GM21447 (cell line): ENCODE measurements at regions not wholly inside any gene's neighbourhood (a gene's known extent, or its start where the extent isn't known, plus 50 kb on each side); places are given as distances from the start of the nearest gene placed in this dataset.

ENCODE experiments used
- ATAC-seq: cut with Tn5 transposase; IDR thresholded peaks from one replicate; pipeline ENCODE4 v1.9.1; 2021; ENCODE audit not compliant: unreplicated experiment

DNA sequence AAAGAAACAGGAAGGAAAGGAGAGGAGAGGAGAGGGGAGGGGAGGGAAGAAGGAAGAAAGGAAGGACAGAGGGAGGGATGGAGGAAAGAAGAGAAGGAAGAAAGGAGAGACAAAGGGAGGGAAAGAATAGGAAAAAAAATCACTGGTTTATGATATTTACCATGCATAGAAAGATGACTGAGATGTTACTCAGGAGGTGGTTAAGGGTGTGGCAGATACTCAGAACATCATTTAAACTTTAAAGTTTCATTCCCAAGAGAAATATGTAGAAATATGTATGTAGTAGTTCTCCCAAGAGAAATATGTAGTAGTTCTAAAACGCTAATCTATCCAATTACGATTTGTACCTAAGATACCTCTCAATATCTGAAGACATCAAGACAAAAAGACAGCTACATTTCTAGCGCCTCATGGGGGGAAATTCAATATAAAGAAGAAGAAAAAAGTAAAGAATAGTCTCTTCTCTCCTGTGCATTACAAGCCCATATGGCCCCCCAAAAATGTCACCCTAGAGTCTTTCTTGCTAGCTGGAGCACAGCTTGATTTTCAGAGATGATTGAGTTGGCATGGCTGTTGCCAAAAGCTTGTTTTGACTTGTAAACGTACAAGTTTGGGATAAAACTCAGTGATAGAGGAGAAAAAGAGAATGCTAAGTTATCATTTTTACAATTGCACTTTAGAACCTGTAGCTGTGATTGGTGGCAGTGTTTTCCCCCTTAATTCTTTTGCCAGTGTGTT is 539.2 kb downstream of the CDH26 start:
- no peak for ATAC-seq

GRCh38 chr20:60500038-60500701 is 541.9 kb downstream of the CDH26 start:
- no peak for ATAC-seq

DNA sequence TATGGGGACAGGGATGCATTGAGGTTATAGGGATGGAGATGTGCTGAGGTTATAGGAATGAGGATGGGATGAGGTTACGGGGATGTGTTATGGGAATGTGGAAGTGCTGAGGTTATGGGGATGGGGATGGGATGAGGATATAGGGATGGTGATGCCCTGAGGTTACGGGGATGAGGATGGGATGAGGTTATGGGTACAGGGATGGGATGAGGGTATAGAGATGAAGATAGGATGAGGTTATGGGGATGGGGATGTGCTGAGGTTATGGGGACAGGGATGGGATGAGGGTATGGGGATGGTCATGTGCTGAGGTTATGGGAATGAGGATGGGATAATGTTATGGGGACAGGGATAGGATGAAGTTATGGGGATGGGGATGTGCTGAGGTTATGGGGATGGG is 542.8 kb downstream of the CDH26 start:
- no peak for ATAC-seq

DNA sequence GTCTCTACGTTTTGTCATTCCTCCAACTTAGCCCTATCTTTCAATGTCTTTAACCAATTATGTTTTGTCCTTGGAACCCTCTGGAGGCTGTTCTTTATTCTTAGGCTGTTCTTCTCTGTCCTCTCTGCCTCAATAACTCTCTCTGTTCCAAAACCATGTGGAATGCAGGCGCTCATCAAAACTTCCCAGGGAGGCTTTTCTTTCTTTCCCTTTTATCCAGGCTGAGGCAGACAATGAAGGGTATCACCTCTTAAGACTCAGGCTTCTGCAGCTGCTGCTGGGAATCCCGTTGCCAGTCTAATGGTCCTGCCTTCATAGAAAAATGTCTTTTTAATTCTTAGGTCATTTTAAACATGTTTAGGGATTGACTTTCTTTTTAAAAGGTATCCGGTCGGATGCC is 544.7 kb downstream of the CDH26 start:
- no peak for ATAC-seq

GRCh38 chr20:60505423-60505822 is 547.2 kb downstream of the CDH26 start:
- no peak for ATAC-seq

- ATAC-seq = no peak
Measured at GRCh38 chr20:60506061-60506460, 547.8 kb downstream of the CDH26 start.

DNA sequence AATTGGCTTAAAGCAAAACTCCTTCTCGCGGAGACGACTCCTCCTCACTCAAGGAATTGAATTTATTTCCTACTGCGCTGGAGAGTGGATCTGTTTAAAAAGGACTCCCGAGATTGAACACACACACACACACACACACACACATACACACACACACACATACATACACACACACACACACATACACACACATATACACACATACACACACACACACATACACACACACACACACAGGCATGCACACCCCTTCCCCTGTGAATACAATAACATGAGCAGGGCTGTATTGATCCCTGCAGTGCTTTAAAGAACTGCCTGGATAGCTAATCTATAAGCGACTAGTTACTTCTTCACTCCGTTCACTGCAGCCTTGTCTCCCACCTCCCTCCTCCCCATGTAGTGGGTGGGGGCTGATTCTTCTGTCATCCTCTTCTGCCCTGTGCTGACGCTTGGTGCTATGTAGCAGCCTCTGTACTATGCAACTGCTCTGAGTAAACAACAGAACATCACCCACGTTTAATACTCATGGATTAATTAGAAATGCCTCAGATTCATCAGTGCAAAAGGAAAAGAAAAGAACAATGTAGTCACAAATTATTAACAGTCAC is 549.0 kb downstream of the CDH26 start:
- no peak for ATAC-seq

DNA sequence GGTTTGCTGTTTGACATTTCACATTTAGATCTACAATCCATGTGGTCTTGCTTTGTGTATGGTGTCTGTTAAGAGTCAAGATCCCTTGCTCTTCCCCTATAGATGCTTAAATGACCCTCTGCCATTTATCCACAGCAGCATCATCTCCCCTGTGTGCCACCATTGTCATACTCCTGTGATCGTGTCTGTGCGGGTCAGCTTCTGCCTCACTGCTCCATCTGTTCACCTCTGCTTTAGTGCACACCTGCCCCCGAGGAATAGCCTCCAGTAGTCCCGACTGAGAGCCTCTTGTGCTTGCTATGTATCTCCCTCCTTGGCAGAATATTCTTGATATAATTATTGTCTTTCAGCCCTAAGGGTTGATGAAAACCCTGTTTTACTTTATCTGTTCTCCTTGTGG is 551.2 kb downstream of the CDH26 start:
- no peak for ATAC-seq

DNA sequence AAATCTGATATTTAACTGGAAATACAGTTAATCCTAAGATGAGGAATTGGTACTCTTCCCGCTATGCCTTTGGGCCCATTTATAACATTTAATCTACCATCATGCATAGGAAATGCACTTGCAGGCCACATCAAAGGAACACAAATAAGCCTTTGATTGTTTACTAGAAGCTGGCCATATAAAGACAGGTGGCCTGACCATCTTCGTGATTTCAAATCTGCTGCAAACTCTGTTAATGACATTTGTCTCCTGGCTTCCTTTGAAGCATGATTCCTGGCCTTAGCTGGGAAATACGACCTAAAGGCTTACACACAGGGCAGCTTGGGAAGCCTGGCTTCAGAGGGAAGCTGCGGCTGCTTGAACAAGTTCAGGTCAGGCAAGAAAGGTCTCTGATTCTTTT is 552.1 kb downstream of the CDH26 start:
- no peak for ATAC-seq

GRCh38 chr20:60512443-60512842 is 554.2 kb downstream of the CDH26 start:
- ATAC-seq = no peak

DNA sequence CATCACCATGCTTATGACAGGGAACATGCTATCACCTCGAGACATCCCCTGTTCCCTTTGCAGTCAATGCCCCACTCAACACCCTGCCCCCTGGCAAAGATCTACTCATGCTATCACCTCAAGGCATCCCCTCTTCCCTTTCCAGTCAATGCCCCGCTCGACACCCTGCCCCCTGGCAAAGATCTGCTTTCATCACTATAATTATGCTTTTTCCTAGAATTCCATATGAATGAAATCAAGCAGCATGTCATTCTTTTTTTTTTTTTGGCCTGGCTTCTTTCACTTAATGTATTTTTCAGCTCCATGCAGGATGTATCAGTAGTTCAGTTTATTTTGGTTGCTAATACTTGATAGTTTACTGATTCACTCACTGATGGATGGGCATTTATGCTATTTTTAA is 554.9 kb downstream of the CDH26 start:
- no peak for ATAC-seq

GRCh38 chr20:60516442-60516841 is 558.2 kb downstream of the CDH26 start:
- ATAC-seq = no peak

- ATAC-seq = no peak
Measured at GRCh38 chr20:60518022-60518421, 559.8 kb downstream of the CDH26 start.

DNA sequence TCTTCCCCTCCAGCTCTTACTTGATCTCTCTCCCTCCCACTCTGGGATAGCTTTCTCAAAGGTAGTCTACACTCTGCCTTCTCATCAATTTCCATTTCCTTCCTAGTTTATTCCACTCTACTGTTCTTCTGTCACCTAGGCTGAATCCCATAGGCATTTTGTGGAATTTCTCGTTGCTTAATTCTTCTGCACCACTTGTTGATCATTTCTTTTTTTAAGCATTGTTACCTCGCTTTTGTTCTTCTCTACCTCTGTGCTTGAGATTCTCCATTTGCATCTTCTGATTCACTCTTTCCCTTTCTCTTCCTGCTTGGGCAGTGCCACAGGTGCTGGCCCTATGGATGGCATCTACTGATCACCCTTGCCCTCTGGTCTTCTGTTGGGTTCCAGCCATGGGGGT is 567.2 kb downstream of the CDH26 start:
- ATAC-seq = no peak

DNA sequence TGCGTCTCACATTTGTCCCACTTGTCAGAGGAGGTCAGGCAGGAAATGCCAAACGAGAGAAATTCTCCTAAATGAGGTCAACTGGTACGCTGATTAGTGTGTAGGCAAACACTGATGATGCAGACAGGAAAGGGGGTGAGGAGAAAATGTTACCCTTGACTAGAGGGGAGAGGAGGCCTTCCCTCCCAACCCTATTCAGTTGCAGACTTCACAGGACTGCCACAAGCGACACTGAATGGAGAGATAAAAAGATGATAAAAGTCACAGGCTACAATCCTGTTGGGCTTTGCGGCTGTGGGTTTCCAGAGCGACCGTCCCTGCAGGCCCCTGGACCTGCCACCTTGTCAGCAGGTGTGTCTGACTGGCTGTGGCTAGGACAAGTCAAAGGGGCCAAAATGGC is 569.4 kb downstream of the CDH26 start:
- no peak for ATAC-seq

DNA sequence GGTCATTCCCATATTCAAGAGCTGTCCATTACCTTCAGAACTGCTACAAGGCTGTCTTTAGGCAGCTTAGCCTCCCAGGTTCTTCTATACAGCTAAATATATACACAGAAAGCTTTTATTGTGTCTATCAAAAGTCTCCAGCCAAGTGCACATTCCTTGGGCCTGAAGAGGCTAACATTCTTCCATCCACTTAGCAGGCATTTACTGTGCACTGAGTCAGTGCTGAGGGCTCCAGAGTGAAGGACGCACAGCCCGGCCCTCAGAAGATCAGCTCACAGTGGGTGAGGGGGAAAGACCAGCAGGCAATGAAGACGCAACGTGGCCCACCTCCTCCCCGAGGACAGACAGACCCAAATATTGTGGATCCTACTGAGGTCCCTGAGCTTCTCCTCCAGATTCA is 569.9 kb downstream of the CDH26 start:
- ATAC-seq = no peak

- ATAC-seq = no peak
Measured at GRCh38 chr20:60529149-60529548, 570.9 kb downstream of the CDH26 start.

DNA sequence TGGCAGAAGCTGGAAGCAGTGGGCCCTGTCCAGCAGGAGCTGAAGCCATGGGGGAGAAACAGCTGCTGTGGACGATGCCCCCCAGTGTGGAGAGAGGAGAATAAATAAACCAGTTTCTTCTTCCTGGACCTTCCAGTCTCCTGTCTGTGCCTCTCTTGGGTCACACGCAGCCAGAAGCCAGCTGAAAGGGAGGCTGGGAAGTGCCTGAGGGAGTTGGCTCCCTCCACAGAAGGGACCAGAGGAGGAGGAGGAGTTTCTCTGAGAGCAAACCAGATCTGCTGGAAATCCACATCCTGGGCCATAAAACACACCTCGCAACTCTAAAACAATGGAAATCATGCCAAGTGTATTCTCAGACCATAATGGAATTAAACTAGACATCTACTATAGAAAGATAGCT is 577.0 kb downstream of the CDH26 start:
- no peak for ATAC-seq

- no peak for ATAC-seq
Measured at GRCh38 chr20:60540591-60540990, 582.4 kb downstream of the CDH26 start.

GRCh38 chr20:60541991-60542390 is 583.8 kb downstream of the CDH26 start:
- no peak for ATAC-seq

- no peak for ATAC-seq
Measured at GRCh38 chr20:60543598-60543997, 585.4 kb downstream of the CDH26 start.

DNA sequence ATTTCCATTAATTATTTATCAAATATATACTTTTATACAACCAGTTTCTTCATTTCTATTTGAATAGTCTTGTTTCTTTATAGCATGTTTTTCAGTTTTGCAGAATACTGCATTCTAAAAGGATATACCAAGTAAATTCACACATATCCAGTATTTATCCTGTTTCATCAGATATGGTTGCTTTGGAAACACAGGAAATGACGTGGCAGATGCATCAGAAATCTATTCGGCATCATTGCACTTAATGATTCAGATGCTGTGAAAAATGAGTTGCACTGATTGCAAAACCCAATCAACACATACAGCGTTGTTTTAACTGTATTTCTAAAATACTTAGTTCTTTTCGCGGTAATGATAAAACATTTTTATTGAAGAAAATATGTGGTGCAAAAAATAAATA is 594.9 kb downstream of the CDH26 start:
- no peak for ATAC-seq
